HG02610 (cell line): ENCODE measurements at regions not wholly inside any gene's neighbourhood (a gene's known extent, or its start where the extent isn't known, plus 50 kb on each side); places are given as distances from the start of the nearest gene placed in this dataset.

Experiments
- ATAC-seq: cut with Tn5 transposase; IDR thresholded peaks from one replicate; pipeline ENCODE4 v1.9.1; 2021; ENCODE audit warnings: mild to moderate bottlenecking, moderate library complexity; ENCODE audit not compliant: unreplicated experiment

- ATAC-seq, result no peak
Measured at GRCh38 chr10:124220971-124221355, 127.6 kb upstream of the CHST15 start.

DNA sequence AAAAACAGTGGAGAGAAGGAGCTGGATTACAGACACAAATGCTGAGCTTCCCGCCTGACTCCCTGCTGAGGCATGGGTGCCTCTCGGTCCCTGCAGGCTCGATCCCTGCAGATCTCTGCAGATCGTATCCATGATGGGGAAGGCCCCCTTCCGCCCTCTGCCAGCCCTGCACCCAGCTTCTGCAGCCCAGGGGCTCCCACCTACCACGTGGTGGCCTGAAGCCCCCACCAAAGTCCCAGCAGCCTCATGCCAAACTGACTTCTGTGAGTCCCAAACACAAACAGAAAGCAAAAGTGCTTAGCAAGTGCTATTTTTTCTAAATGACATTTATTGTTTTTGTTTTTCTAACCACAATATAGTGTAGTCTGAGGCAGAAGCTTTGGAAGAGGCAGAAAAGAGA, 127.1 kb upstream of the CHST15 start:
- no peak for ATAC-seq

DNA sequence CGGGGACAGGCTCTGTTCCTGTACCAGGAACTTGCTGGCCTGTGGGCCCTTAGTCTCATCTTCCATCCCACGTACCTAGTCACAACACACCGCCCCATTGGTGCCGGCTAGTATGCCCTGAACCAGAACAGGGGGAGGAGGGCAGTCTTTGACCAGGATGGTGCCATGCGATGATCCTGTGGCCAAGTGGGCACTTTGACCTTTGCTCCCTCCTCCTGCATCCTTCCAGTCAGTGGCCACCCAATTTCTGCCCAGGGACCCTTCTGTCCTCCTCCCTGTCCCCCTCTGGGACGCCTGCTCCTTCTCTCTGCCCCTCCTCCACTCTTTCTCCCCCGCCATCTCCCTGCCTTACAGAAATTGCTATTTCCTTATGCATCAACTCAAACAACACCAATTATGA, 126.3 kb upstream of the CHST15 start:
- no peak for ATAC-seq

DNA sequence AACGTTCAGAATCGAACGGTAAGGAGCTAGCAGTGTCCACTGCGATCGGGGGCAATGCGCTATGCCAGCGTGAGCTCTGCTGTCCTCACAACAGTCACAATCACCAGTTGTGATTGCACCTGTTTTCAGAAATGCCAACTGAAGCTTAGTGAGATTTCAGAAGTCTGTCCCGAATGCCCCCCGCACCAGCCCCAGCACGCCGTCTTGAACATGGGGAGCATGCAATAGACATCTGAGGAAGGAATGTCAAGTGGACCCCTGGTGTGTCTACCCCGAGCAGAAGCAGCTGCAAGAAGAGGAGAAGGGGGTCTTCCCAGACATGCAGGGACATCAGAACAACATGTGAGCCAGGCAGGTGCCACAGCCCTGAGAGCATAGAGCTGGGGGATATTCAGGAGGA, 125.7 kb upstream of the CHST15 start:
- no peak for ATAC-seq

GRCh38 chr10:124217906-124218804, 124.8 kb upstream of the CHST15 start:
- no peak for ATAC-seq

- no peak for ATAC-seq
Measured at GRCh38 chr10:124217031-124217430, 123.6 kb upstream of the CHST15 start.

- ATAC-seq, result no peak
Measured at GRCh38 chr10:124214610-124215375, 121.4 kb upstream of the CHST15 start.

DNA sequence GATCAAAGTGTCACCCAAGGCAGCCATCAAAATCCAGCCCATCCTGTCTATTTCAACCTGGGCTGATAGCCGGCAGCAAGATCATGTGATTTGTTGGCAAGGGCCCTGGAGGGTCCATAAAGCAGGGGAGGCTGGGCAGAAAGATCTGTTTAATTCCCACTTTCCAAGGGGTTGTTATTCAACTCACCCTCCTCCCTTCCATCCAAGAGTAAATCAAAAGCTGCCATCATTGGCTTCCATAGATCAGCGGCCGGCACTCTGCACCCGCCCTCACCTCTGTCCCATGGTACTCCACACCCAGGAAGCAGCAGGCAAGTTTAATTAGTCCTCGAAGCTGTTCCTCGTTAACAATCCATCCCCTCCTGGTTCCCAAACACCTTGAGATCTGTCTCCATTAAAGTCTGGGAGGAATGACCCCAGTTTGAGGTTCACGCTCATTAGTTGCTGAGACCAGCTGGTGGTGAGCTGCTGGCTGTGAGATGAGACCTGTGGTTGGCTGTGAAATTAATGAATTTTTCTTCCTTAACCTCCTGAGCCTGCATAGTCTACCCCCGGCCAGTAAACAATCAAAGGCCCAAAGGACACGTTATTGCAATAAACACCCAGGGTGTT, 120.6 kb upstream of the CHST15 start:
- ATAC-seq, result no peak

GRCh38 chr10:124213471-124213870, 120.1 kb upstream of the CHST15 start:
- no peak for ATAC-seq

- ATAC-seq, result no peak
Measured at GRCh38 chr10:124212702-124213101, 119.3 kb upstream of the CHST15 start.

DNA sequence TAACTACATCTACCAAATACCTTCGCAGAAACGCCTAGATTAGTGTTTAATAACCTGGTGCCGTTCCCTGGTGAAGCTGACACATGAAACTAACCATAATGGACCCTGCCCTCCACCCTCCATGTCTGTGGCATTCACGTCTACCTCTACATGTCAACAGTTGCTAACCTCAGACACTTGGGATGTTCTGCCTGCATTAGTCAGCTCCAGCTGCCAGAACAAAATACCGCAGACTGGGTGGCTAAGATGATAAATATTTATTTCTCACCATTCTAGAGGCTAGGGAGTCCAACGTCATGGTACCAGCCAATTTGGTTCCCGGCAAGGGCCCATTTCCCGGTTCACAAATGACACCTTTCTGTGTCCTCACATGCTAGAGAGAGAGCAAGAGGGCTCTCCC, 118.5 kb upstream of the CHST15 start:
- no peak for ATAC-seq

- ATAC-seq, result no peak
Measured at GRCh38 chr10:124210263-124210662, 116.9 kb upstream of the CHST15 start.

- ATAC-seq, result no peak
Measured at GRCh38 chr10:124207391-124207790, 114.0 kb upstream of the CHST15 start.

GRCh38 chr10:124206616-124207015, 113.2 kb upstream of the CHST15 start:
- ATAC-seq, result no peak

DNA sequence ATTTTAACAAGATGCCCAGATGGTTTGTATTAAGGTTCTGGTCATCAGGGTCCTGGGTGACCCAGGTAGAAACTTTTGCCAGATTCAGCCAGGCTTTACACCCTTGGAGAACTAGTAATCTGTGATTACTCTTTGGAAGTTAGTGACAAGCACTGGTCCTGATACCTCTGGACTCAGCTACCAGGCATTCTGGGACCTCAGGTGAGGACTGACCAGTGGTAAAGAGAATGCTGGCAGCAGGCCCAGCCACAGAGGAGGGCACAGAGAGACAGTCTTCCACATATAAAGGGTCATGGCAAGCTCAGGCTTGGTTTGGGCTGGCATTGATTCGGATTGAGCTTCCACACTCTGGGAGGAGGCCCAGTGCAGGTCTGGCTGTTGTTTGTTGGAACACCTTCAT, 112.0 kb upstream of the CHST15 start:
- ATAC-seq, result no peak

GRCh38 chr10:124204726-124205125, 111.3 kb upstream of the CHST15 start:
- no peak for ATAC-seq

DNA sequence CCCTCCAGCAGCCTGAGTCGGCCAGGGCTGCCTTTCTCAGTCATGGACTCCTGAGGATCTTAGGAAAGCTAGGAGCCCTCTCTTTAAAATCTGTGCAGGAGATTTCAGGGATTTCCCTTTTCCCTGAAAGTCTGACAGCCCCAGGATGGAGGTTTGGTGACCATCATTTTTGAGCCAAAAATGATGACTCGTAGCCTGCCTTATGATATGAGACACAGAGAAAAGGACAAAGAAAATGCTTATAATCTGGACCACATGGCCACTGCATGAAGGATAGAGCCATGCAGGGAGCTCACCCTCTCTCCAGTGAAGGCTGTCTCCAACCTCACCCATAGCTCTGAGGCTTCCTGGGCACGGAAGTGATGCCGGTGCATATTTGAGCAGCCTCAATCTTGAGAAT, 106.6 kb upstream of the CHST15 start:
- ATAC-seq, result no peak

DNA sequence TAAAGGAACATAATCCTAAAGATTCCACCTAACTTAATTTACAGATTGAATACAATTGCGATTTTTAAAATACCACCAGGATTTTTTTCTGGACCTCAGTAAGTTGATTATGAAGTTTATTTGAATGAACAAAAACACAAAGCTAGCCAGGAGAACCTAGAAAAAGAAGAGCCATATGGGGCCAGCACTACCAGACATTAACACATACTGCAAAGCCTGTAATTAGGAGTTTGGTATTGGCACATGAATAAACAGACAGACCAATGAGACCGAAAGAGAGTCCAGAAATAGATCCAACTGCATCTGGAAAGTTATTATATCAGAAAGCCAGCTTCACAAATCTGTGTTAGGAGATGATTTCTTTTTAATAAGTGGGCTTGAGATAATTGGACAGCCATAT, 105.5 kb upstream of the CHST15 start:
- ATAC-seq, result no peak

DNA sequence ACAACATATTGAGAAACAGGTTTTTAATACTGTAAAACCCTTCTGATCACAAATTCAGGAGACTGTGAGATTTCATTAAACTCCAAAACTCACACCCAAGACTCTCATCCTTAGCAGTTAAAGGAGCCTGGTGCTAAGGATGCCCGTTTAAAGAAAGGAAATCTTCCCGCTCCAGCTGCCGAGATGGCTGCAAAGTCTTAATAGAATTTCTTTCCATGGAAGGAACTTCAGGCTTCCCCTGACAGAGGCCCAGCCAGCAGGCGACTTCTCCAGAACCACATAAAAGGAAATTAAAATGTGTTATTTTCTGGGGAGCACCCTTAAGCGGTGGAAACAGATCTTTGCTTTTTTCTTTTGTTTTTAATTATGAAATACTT, 104.7 kb upstream of the CHST15 start:
- no peak for ATAC-seq

GRCh38 chr10:124197371-124198124, 104.2 kb upstream of the CHST15 start:
- ATAC-seq, result no peak

GRCh38 chr10:124196659-124197058, 103.3 kb upstream of the CHST15 start:
- no peak for ATAC-seq
